ENCODE measurements at regions not wholly inside any gene's neighbourhood (a gene's known extent, or its start where the extent isn't known, plus 50 kb on each side); places are given as distances from the start of the nearest gene placed in this dataset.
"Not testable (repeated sequence)": the region's sequence is repeated elsewhere in the genome, so short reads cannot be mapped to it uniquely, and the experiment has no call there.

GRCh38 chr7:9719303-9719702 lies 1254.4 kb upstream of the PHF14 start:
- Histone ChIP-seq H3K4me1 (ENCODE audit: insufficient read depth, low read length) (no peaks in the 10 kb centered on the region), H3K9me3 (ENCODE audit: insufficient read depth, low read depth, low read length) (no peaks in the 10 kb centered on the region), H3K27ac (ENCODE audit: low read depth, low read length) (no peak overlapping the region), H4K20me1 (ENCODE audit: insufficient read depth, low read length) (no peaks in the 10 kb centered on the region), H3K79me2 (ENCODE audit: insufficient read depth, low read length) (no peaks in the 10 kb centered on the region), H3K4me3 (ENCODE audit: insufficient read depth, low read depth, low read length) (no peak overlapping the region), H3K36me3 (ENCODE audit: insufficient read depth, low read length) (no peaks in the 10 kb centered on the region), H3K4me2 (ENCODE audit: low read length) (no peak overlapping the region), H3K27me3 (ENCODE audit: insufficient read depth, low read length) (no peaks in the 10 kb centered on the region), H3K9ac (ENCODE audit: low read length) (no peak overlapping the region), H2AFZ (ENCODE audit: low read depth, low read length) (no peak overlapping the region)
- DNase-seq (ENCODE audit: low read depth) (peak; percentile 25), FAIRE-seq (no peak)
- H3K36me3 Mint-ChIP-seq (ENCODE audit: low read depth, unreplicated experiment) = no peaks in the 10 kb centered on the region
- peak overlapping the region; percentile 31 for H3K27ac Mint-ChIP-seq (ENCODE audit: unreplicated experiment)
- H3K27me3 Mint-ChIP-seq (ENCODE audit: low read depth, unreplicated experiment) = no peaks in the 10 kb centered on the region
- no peak overlapping the region for H3K4me3 Mint-ChIP-seq (ENCODE audit: unreplicated experiment)
- TF ChIP-seq, protein P1, sequence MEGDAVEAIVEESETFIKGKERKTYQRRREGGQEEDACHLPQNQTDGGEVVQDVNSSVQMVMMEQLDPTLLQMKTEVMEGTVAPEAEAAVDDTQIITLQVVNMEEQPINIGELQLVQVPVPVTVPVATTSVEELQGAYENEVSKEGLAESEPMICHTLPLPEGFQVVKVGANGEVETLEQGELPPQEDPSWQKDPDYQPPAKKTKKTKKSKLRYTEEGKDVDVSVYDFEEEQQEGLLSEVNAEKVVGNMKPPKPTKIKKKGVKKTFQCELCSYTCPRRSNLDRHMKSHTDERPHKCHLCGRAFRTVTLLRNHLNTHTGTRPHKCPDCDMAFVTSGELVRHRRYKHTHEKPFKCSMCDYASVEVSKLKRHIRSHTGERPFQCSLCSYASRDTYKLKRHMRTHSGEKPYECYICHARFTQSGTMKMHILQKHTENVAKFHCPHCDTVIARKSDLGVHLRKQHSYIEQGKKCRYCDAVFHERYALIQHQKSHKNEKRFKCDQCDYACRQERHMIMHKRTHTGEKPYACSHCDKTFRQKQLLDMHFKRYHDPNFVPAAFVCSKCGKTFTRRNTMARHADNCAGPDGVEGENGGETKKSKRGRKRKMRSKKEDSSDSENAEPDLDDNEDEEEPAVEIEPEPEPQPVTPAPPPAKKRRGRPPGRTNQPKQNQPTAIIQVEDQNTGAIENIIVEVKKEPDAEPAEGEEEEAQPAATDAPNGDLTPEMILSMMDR (IDR thresholded peaks at IDR 0.05; ENCODE audit: insufficient read depth, low read depth, low read length) = no peak
- TF ChIP-seq EZH2 (IDR thresholded peaks at IDR 0.05; ENCODE audit: insufficient read depth, low read length) = no peak
- peaks cover 16% of the 10 kb centered on the region for H3K4me1 Mint-ChIP-seq (ENCODE audit: low read depth, unreplicated experiment)
- H3K9me3 Mint-ChIP-seq (ENCODE audit: unreplicated experiment) = peaks cover 4% of the 10 kb centered on the region

DNA sequence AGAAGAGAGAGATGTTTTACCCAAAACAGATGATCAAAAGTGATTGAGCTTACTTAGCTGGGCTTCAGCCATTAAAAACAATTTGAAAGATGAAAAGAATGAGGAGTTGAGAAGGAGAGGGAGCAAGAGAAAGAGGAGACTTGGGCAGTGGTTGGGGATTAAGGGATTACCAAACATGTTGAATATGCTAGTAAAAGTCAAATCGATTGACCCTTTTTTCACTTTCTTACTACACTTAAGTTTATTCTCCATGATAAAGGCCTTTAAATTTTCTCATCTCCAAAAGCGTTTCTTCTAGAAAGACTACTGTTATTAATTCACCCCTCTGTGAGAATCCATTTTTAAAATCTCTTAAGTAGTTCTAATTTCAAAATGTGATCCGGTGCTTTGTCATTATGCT lies 1254.0 kb upstream of the PHF14 start:
- TF ChIP-seq EZH2 (IDR thresholded peaks at IDR 0.05; ENCODE audit: insufficient read depth, low read length) = no peak
- TF ChIP-seq, protein P1 (IDR thresholded peaks at IDR 0.05; ENCODE audit: insufficient read depth, low read depth, low read length) = no peak
- no peaks in the 10 kb centered on the region for H3K36me3 Mint-ChIP-seq (ENCODE audit: low read depth, unreplicated experiment)

DNA sequence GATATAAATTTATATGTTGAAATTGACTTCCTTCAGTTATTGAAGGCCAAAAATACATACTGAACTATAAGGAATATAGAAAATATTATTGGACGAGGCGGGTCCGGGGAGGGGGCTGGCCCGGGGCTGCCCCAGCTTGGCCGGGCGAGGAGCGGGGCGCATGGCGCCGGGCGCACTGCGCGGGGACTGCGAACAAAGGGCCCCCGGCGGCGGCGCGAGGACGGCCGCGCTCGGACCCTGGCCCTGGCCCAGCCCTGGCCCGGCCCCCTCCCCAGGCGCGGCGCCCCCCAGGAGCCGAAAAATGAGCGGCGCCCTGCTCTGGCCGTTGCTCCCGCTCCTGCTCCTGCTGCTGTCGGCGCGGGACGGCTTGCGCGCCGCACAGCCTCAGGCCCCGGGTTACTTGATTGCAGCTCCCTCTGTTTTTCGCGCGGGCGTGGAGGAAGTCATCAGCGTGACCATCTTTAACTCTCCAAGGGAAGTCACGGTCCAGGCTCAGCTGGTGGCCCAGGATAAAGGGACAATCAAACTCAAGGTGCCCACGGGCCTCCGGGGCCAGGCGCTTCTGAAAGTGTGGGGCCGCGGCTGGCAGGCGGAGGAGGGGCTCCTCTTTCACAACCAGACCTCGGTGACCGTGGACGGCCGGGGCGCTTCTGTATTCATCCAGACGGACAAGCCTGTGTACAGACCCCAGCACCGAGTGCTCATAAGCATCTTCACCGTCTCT lies 1247.6 kb upstream of the PHF14 start:
- not testable (repeated sequence) for H3K27me3 Mint-ChIP-seq (ENCODE audit: low read depth, unreplicated experiment); H3K4me1 ChIP-seq (ENCODE audit: insufficient read depth, low read length); H3K9ac ChIP-seq (ENCODE audit: low read length); H3K9me3 ChIP-seq (ENCODE audit: insufficient read depth, low read depth, low read length); H3K27ac Mint-ChIP-seq (ENCODE audit: unreplicated experiment); H3K27me3 ChIP-seq (ENCODE audit: insufficient read depth, low read length); H3K4me3 ChIP-seq (ENCODE audit: insufficient read depth, low read depth, low read length); H3K4me2 ChIP-seq (ENCODE audit: low read length); H3K36me3 Mint-ChIP-seq (ENCODE audit: low read depth, unreplicated experiment); DNase-seq (ENCODE audit: low read depth); H2AFZ ChIP-seq (ENCODE audit: low read depth, low read length); H3K27ac ChIP-seq (ENCODE audit: low read depth, low read length); H4K20me1 ChIP-seq (ENCODE audit: insufficient read depth, low read length); H3K4me3 Mint-ChIP-seq (ENCODE audit: unreplicated experiment); H3K36me3 ChIP-seq (ENCODE audit: insufficient read depth, low read length); FAIRE-seq; H3K4me1 Mint-ChIP-seq (ENCODE audit: low read depth, unreplicated experiment); H3K9me3 Mint-ChIP-seq (ENCODE audit: unreplicated experiment); H3K79me2 ChIP-seq (ENCODE audit: insufficient read depth, low read length)

More for the DNA sequence above, 1254.0 kb upstream of the PHF14 start:
- no peaks in the 10 kb centered on the region for H3K79me2 ChIP-seq (ENCODE audit: insufficient read depth, low read length)
- no peak overlapping the region for H3K4me3 ChIP-seq (ENCODE audit: insufficient read depth, low read depth, low read length)
- peaks cover 16% of the 10 kb centered on the region for H3K4me1 Mint-ChIP-seq (ENCODE audit: low read depth, unreplicated experiment)
- no peaks in the 10 kb centered on the region for H3K4me1 ChIP-seq (ENCODE audit: insufficient read depth, low read length)
- H3K27ac Mint-ChIP-seq (ENCODE audit: unreplicated experiment) = no peak overlapping the region
- DNase-seq (ENCODE audit: low read depth) = no peak
- no peaks in the 10 kb centered on the region for H3K27me3 ChIP-seq (ENCODE audit: insufficient read depth, low read length)
- no peak overlapping the region for H3K4me2 ChIP-seq (ENCODE audit: low read length)
- FAIRE-seq = no peak
- no peak overlapping the region for H3K9ac ChIP-seq (ENCODE audit: low read length)
- peaks cover 4% of the 10 kb centered on the region for H3K9me3 Mint-ChIP-seq (ENCODE audit: unreplicated experiment)
- H3K9me3 ChIP-seq (ENCODE audit: insufficient read depth, low read depth, low read length) = no peaks in the 10 kb centered on the region
- no peak overlapping the region for H3K4me3 Mint-ChIP-seq (ENCODE audit: unreplicated experiment)
- no peak overlapping the region for H2AFZ ChIP-seq (ENCODE audit: low read depth, low read length)
- H3K36me3 ChIP-seq (ENCODE audit: insufficient read depth, low read length) = no peaks in the 10 kb centered on the region
- H4K20me1 ChIP-seq (ENCODE audit: insufficient read depth, low read length) = no peaks in the 10 kb centered on the region
- no peak overlapping the region for H3K27ac ChIP-seq (ENCODE audit: low read depth, low read length)
- H3K27me3 Mint-ChIP-seq (ENCODE audit: low read depth, unreplicated experiment) = no peaks in the 10 kb centered on the region

DNA sequence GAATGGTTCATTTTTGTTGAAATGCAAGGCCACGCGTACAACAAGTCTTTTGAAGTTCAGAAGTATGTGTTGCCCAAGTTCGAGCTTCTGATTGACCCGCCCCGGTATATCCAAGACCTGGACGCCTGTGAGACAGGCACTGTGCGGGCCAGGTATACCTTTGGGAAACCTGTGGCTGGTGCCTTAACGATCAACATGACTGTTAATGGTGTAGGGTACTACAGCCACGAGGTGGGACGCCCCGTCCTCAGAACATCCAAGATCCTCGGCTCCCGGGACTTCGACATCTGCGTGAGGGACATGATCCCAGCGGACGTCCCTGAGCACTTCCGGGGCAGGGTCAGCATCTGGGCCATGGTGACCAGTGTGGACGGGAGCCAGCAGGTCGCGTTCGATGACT lies 1246.9 kb upstream of the PHF14 start:
- not testable (repeated sequence) for DNase-seq (ENCODE audit: low read depth); H3K36me3 Mint-ChIP-seq (ENCODE audit: low read depth, unreplicated experiment); H3K36me3 ChIP-seq (ENCODE audit: insufficient read depth, low read length); H3K27ac Mint-ChIP-seq (ENCODE audit: unreplicated experiment); FAIRE-seq; H2AFZ ChIP-seq (ENCODE audit: low read depth, low read length); H3K4me1 ChIP-seq (ENCODE audit: insufficient read depth, low read length); H4K20me1 ChIP-seq (ENCODE audit: insufficient read depth, low read length); H3K27me3 Mint-ChIP-seq (ENCODE audit: low read depth, unreplicated experiment); H3K9me3 Mint-ChIP-seq (ENCODE audit: unreplicated experiment); H3K79me2 ChIP-seq (ENCODE audit: insufficient read depth, low read length); H3K4me1 Mint-ChIP-seq (ENCODE audit: low read depth, unreplicated experiment); H3K27me3 ChIP-seq (ENCODE audit: insufficient read depth, low read length); H3K9me3 ChIP-seq (ENCODE audit: insufficient read depth, low read depth, low read length); H3K27ac ChIP-seq (ENCODE audit: low read depth, low read length); H3K4me3 ChIP-seq (ENCODE audit: insufficient read depth, low read depth, low read length); H3K9ac ChIP-seq (ENCODE audit: low read length); H3K4me2 ChIP-seq (ENCODE audit: low read length); H3K4me3 Mint-ChIP-seq (ENCODE audit: unreplicated experiment)

DNA sequence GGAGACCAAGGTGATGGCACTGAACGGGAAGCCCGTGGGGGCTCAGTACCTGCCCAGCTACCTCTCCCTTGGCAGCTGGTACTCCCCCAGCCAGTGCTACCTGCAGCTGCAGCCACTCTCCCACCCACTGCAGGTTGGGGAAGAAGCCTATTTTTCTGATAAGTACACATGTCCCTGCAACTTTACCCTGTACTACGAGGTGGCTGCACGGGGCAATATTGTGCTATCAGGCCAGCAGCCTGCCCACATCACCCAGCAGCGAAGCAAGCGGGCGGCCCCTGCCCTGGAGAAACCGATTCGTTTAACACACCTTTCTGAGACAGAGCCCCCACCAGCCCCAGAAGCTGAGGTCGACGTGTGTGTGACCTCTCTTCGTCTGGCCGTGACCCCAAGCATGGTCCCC lies 1246.2 kb upstream of the PHF14 start:
- not testable (repeated sequence) for H3K9ac ChIP-seq (ENCODE audit: low read length); H3K79me2 ChIP-seq (ENCODE audit: insufficient read depth, low read length); H3K27me3 Mint-ChIP-seq (ENCODE audit: low read depth, unreplicated experiment); H3K9me3 ChIP-seq (ENCODE audit: insufficient read depth, low read depth, low read length); H3K36me3 ChIP-seq (ENCODE audit: insufficient read depth, low read length); H3K4me3 Mint-ChIP-seq (ENCODE audit: unreplicated experiment); H3K27ac Mint-ChIP-seq (ENCODE audit: unreplicated experiment); H3K27ac ChIP-seq (ENCODE audit: low read depth, low read length); H3K4me2 ChIP-seq (ENCODE audit: low read length); H3K36me3 Mint-ChIP-seq (ENCODE audit: low read depth, unreplicated experiment); H4K20me1 ChIP-seq (ENCODE audit: insufficient read depth, low read length); H2AFZ ChIP-seq (ENCODE audit: low read depth, low read length); H3K9me3 Mint-ChIP-seq (ENCODE audit: unreplicated experiment); FAIRE-seq; H3K27me3 ChIP-seq (ENCODE audit: insufficient read depth, low read length); H3K4me1 ChIP-seq (ENCODE audit: insufficient read depth, low read length); DNase-seq (ENCODE audit: low read depth); H3K4me1 Mint-ChIP-seq (ENCODE audit: low read depth, unreplicated experiment); H3K4me3 ChIP-seq (ENCODE audit: insufficient read depth, low read depth, low read length)

Data from astrocyte (in vitro differentiated cells and primary cell).